ENCODE measurements at regions not wholly inside any gene's neighbourhood (a gene's known extent, or its start where the extent isn't known, plus 50 kb on each side); places are given as distances from the start of the nearest gene placed in this dataset.

DNA sequence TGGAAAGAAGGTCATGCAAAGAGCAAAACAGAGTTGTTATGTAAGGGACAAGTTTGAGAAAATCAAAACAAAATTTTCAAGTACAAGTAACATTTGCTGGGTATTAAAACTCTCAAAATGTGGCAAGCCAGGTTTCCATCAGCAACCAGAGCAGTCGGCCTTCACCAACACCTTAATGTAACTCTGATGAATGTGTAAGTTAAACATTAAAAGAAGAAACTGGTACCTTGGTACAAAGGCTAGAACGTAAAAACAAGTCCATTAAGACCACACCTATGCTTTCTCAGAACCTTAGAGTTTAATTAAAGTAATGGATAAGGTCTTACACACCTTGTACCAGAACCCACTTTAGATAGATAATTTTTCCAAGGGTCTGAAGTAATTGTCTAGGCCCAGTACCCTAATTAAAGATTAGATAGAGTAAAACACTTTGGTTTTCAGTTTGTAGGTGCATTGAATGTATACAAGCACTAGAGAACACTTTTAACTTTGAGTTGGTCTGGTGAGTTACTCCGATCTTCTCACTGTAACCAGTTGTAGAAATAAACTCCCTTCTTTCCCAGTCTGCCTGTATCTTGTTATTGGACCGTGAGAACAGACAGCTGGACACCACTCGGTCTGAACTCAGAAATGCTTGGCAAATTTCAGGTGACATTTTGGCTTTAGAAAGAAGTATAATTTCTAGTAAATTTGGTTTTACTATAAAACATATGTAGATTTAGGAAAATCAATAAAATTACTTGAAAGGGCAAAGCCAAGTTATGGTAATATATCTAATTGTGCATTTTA lies 319.4 kb downstream of the HTR1B start:
- TF ChIP-seq POLR2A (IDR thresholded peaks at IDR 0.05; ENCODE audit: low read depth, low read length) (no peak), POLR2AphosphoS5 (IDR thresholded peaks at IDR 0.05; ENCODE audit: low read depth, low read length) (no peak)
